Neural cell (in vitro differentiated cells): ENCODE measurements at regions not wholly inside any gene's neighbourhood (a gene's known extent, or its start where the extent isn't known, plus 50 kb on each side); places are given as distances from the start of the nearest gene placed in this dataset.
A peak's percentile ranks its signal among the peaks of the same experiment; 100 is the strongest.

ENCODE experiments used
- CTCF ChIP-seq: fragments of 450-650 bp; IDR thresholded peaks from 2 replicates; pipeline ENCODE4 v1.5.1; 2014; ENCODE audit warnings: antibody characterized with exemption, mild to moderate bottlenecking, moderate library complexity; ENCODE audit not compliant: poor library complexity, severe bottlenecking
- EZH2 ChIP-seq: fragments of 200-600, 300-800 bp; shearing (Covaris generic), sonication (generic); IDR thresholded peaks from 2 replicates; pipeline ENCODE4 v1.6.1; 2014; ENCODE audit warnings: antibody characterized with exemption, low read length, borderline replicate concordance, mild to moderate bottlenecking; ENCODE audit not compliant: insufficient read depth, poor library complexity, severe bottlenecking
- POLR2AphosphoS5 ChIP-seq: IDR thresholded peaks from 2 replicates; pipeline ENCODE4 v1.6.1; 2012
- RAD21 ChIP-seq: fragments of 450-650 bp; conservative IDR thresholded peaks from 2 replicates; pipeline ENCODE4 v1.6.1; 2014; ENCODE audit warnings: antibody characterized with exemption, mild to moderate bottlenecking, moderate library complexity
- SMC3 ChIP-seq: fragments of 450-650 bp; conservative IDR thresholded peaks from 2 replicates; pipeline ENCODE4 v1.6.1; 2014; ENCODE audit warnings: antibody characterized with exemption, mild to moderate bottlenecking, moderate library complexity; ENCODE audit not compliant: poor library complexity
- TF ChIP-seq, protein P1 (sequence below): IDR thresholded peaks from 2 replicates; pipeline ENCODE4 v1.6.1; 2012; ENCODE audit warnings: borderline replicate concordance

GRCh38 chr20:41774291-41774690 is 156.1 kb upstream of the CHD6 start:
- no peak for TF ChIP-seq EZH2
- no peak for TF ChIP-seq CTCF
- TF ChIP-seq, protein P1, sequence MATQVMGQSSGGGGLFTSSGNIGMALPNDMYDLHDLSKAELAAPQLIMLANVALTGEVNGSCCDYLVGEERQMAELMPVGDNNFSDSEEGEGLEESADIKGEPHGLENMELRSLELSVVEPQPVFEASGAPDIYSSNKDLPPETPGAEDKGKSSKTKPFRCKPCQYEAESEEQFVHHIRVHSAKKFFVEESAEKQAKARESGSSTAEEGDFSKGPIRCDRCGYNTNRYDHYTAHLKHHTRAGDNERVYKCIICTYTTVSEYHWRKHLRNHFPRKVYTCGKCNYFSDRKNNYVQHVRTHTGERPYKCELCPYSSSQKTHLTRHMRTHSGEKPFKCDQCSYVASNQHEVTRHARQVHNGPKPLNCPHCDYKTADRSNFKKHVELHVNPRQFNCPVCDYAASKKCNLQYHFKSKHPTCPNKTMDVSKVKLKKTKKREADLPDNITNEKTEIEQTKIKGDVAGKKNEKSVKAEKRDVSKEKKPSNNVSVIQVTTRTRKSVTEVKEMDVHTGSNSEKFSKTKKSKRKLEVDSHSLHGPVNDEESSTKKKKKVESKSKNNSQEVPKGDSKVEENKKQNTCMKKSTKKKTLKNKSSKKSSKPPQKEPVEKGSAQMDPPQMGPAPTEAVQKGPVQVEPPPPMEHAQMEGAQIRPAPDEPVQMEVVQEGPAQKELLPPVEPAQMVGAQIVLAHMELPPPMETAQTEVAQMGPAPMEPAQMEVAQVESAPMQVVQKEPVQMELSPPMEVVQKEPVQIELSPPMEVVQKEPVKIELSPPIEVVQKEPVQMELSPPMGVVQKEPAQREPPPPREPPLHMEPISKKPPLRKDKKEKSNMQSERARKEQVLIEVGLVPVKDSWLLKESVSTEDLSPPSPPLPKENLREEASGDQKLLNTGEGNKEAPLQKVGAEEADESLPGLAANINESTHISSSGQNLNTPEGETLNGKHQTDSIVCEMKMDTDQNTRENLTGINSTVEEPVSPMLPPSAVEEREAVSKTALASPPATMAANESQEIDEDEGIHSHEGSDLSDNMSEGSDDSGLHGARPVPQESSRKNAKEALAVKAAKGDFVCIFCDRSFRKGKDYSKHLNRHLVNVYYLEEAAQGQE = no peak
- TF ChIP-seq SMC3 = no peak
- peak; percentile 62 for TF ChIP-seq POLR2AphosphoS5
- TF ChIP-seq RAD21 = no peak
